Left renal pelvis (tissue), 4 donors: ENCODE measurements at regions not wholly inside any gene's neighbourhood (a gene's known extent, or its start where the extent isn't known, plus 50 kb on each side); places are given as distances from the start of the nearest gene placed in this dataset.

Experiments
- DNase-seq, 4 donors: peaks; one replicate each; pipeline ENCODE4 v3.0.0-alpha.2; 2013; ENCODE audit warnings: low read depth in 4 of 4, low spot score in 3 of 4

DNA sequence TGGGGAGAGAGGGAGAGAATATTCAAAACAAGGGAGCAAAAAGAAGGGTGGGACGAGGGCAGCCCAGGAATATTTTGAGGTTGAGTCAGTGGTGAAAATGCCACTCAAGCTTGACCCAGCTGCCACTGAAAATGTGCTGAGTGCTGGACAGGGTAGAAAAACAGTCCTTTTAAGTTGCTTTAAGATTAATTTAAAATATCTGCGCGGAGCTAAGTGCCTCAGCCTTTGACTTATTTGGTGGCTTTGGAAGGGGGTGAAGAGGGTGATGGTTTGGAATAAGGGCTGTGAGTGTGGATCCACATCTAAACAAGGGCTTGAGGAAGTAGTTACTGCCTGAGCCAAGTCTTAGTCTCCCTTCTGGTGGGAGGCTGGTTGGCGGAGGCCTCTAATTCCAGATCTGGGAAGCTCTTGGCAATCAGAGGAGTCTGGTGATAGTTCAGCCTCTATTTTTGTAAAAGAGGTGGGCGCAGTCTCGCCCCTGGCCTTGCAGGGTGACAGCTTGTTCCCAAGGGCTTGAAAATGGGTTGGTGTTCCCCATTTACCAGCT lies 280.8 kb upstream of the ROPN1 start:
- DNase-seq = no peak

DNA sequence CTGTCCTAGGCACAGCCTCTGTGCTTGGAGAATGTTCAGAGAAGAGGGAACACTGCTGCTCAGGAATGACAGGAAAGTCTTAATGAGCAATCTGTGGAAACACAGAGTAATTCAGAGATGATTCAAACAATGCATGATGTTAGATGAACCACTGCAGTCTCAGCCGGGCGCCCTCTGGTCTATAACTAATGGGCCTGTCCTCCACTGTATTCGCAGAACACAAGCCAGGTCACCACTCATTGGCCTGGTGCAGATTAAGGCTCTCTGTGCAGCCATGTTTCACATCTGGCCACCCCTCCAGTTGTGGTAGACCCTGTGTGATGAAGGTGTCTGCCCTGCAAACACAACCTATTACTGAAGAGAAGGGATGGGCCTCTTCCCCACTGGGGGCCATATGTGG lies 281.7 kb upstream of the ROPN1 start:
- no peak for DNase-seq

DNA sequence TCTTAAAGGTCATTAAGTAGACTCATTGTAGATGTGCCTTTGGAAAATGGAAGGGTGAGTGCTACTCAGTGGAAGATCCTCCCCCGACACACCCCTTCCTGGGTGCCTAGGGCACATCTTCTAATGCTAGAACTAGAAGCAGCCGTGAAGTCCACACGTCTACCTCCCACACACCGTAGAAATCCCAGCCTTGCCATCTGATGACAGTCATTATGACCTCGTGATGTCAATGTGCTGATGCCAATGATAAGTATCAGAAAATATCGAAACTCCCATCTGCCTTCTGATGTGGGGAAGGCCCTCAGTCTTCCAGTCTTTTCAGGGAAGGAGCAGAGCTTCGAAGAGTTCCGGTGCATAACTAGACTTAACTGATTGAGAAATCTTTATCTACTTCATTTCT lies 282.1 kb upstream of the ROPN1 start:
- no peak for DNase-seq

DNA sequence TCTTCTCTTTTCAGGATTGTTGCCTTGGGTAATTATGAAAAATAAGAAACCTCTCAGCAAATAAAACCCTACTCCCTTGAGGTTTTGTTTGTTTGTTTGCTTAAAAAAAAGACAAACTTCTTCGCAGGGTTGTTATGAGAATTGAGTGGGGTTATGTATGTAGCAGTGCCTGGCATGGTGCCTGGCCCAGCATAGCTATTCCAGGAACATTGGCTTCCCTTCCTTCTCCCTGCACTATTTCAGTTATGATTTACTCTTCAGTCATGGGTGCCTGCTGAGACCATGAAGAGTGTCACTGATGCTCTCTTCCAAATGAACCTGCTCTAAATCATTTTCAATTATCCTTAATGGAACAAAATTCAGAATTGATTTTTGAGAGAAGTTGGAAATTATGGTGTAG lies 283.5 kb upstream of the ROPN1 start:
- no peak for DNase-seq

DNA sequence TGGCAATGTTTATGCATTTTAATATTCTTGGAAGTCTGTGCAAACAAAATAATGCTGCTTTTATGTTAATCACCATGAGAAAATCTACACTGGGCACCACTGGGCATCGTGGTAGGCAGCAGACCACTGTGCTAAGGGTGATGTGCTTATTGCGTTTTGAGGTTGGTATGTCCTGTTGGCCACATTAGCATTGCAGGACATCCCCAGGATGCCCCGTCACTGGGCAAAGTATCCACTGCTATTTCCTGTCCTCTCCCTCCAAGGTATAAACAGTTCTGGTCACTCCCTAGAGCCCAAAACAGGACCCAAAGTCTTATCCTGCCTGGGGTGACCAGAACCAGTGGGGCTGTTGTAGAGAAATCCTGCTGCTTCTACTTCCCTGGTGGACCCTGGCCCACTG lies 284.2 kb upstream of the ROPN1 start:
- no peak for DNase-seq

DNA sequence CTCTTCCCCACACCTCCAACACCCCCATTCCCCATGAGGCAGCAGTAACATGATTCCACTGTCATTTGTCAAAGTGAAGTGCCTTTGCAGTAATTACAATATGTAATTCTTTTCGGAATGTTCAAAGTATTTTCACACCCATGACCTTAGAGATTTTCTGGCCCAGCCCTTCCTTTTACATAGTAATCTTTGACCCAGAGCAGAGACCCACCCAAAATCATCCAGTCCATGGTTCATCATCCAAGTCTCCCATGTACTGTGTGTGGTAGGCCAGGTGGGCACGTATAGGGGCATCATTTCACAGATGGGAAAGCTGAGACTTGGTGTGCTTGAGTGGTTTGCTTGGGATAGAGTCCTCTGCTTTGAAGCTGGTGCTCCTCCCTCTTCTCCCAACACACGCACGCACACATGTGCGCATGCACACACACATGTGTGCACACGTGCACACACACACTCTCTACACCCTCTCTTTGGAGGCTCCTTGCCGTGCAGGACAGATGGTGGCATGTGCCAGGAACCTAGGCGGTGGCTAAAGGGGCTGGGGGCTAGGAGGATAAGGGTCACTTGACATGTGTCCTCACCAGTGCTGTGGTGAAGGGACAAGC lies 284.7 kb upstream of the ROPN1 start:
- DNase-seq = no peak

DNA sequence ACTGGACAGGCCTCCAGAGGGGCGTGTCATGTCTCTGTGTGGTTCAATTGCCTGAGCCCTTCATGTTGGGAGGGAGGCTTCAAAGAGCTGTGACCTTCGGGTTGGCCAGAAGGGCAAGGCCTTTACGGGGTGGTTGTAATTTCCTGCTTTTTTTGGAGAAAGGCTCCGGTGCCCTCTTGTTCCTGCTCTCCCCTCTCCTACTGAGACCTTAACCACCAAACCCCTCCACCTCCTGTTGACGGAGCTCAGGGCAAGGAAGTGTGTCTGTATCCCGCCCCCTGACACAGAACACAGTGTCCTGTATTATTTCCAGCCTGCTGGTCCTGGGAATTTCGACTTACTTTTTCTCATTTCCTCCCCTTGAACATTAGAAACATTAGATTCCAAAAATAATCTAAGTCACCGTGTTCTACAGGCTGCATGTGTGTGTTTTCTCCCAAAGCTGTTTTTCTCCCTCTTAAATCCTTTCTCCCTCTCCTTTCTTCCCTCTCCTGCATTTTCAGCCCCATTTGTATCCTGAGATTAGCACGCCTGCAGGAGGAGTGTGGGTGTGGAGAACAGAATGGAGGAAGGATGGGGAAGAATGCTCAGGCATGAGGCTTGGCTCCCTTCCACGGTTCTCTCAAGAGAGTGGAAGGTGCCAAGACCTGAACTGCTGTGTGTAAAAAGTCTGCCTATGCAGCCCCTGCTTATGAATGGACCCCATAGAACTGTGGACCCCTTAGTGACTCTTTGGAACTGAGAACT lies 285.4 kb upstream of the ROPN1 start:
- no peak for DNase-seq

DNA sequence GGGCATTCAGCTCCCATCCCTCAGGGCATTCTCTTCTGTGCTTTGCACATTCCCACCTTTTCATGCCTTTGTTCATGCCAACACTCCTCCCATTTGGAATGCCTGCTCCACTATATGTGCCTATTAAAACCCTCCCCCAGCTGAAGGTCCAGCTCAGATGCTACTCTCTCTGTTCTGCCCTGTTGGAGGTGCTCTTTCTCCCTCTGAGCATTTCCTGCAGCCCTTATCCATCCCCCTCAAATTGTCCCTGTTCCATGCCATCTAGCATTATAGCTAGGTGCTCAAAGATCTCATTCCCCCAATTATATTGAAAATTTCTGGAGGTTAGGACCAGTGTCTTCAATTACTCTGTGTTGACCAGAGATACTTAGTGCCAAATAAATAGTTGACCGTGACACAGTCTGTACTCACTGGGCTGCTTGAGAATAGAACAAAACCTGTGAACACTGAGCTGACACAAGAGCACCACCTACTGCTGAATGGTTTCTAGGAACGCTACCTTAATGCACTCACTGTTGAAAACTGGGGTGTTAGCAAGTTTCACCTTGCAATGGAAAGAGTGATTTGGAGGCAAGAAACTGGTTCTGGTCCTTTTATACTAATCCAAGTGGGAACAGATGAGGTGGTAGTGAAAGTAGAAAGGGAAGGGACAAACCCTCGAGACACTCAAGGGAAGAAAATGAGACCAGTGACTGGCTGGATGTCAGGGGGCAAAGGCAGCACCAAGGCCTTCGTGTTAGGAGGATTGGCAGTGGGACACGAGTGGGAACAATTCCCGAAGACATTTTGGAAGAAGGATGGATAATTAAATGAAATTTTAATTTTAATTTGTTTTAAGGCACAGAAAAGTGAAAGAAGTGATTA lies 289.8 kb upstream of the ROPN1 start:
- DNase-seq = no peak

DNA sequence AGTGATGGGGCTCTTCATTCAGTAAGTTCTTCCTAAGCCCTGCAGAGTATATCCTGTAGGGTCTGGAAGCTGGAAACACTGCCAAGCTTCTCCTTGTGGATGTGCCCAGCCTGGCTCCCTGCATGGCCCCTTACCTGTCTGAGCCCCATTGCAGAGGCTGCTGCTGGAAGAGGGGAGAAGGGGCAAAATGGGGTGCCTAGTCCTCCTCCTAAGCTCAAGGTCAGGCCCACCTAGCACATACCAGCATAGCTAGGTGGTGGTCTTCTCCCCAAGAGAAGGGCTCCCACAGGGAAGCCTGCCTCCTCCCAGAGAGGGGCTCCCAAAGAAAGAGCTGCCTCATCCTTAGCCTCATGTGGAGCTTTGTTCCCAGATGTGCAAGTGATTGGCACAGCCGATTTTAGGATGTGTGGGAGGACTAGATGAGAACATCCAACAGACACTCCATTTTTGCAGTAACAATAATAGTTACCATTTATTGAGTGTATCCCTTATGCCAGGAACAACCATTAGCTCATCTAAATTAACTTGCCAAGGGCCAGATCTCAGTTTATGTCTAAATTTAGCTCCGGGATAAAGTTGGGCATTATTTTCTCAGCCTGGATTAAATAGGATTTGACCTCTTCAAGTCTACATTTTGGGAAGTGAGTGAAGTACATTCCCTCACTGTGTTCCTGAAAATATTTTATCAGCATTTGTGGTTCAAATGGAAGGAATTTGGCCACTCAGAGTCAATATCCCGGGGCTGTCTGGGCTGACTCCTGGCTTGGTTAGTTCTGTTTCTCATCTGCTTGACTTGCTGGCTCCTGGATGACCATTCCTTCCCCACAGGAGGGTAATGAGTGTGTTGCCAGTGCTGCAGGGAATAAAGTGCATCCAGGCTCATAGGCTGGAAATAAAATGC lies 291.1 kb upstream of the ROPN1 start:
- DNase-seq = no peak

DNA sequence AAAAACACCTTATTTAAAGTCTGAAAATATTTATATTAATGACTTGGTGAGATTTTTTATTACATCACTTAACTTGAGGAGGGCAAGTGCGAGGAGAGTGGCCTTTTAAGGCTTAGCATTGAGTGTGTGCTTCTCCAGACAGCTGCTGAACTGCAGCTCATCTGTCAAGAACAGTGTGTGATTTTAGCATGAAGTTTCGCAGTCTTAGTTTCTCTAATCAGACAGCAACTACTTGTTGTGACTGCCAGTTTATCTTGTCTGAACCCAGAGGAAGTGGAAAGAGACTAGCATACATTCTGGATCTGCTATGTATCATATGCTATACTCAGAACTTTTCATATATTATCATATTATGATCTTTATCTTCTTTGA lies 291.7 kb upstream of the ROPN1 start:
- no peak for DNase-seq

DNA sequence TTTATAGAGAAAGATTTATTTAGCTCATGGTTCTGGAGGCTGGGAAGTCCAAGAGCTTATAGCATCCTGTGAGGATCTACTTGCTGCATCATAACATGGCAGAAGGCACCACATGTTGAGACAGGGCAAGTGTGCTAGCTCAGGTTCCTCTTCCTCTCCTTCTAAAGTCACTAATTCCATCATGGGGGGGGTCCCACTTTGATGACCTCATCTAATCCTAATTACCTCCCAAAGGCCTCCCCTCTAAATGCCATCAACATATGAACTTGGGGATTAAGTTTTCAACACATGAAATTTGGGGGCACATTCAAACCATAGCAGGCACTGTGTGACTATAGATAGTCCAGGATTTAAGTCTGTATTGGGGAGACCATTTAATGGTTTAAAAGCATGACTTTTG lies 297.1 kb upstream of the ROPN1 start:
- DNase-seq = no peak

DNA sequence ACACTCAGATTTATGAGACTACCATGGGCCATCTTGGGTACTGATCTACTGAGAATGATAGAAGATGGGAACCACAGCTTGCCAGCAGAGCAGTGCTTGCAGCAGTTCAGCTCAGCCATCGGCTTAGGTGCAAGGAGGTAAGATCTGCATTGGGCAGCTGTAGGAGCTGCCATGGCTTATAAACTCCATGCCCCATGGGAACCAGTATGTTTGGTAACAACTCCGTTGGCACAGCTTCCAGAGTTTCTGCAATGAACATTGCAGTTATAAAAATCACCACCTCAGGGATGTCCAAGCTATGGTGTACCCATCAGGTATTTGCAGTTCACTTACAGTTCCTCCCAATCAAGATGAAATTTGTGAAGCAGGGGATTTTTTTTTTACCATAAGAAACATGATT lies 299.1 kb upstream of the ROPN1 start:
- no peak for DNase-seq

DNA sequence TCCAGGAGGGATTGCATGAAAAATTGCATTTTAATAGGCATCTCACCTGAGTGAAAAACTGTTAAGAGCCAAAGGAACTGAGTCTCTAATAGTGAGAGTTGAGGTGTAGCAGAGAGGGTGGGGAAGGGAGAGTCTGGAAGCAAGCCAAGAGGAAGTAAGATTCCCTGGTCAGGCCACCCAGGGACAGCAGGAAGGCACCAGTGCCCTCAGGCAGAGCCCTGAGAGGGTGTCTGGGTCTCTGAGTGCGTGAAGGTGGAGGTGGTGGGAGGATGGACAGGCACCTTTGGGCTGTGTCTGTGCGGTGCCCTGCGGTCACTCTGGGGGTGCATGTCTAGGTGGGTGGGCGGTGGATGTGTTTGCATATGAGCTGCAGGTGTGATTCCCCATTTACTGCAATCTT lies 300.4 kb upstream of the ROPN1 start:
- no peak for DNase-seq

DNA sequence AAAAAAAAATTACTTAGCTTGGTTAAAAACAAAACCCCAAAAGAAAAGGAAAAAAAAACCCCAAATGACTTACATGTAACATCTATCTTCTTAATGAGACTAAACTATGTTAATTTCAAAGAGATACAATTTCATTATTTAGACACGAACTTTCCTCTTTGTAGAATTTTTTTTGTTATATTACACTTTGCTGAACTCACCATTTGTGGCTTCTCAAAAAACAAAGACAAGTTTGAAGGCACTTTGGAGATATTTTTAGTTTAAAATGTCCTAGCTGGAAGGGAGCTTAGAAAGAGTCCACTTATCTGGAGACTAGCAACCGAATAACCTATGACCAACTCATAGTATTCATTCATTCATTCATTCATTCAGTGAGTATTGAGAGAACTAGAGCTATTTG lies 301.7 kb upstream of the ROPN1 start:
- DNase-seq = peak in 1 of 4 donors; percentile 31

DNA sequence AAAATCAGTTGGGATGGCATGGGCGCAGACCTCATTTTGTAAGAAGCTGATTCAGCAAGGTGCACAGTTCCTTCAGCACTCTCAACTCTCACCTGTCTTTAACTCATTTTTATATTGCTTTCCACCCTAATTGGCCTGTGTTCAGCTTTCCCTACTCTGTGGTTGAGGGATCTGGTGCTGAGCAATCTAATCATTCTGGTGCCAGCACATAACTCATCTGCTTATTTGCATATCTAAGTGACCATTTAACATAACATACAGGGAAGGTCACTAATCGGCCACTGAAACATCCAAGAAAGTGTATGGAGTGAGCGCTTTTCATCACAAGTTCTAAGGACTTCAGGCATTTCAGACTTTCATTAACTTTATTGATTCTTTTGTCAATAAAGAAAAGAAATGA lies 303.4 kb upstream of the ROPN1 start:
- no peak for DNase-seq

DNA sequence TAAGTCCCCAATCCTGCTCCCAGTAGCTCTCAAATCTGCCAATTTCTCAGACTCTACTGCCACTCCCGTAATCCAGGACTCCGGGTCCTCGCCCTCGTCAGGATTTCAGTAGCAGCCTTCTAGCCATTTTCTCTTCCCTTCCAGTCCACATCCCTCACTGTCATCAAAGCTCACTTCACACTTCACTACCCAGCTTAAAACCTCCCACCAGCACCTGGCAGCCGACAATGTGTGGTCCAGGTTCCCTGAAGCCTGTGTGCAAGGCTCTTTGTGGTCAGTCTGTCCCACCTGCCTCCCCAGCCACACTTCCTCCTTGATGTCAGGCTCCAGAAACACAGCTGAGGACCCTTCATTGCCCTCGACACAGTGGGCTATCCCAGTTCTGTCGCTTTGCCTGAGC lies 304.5 kb upstream of the ROPN1 start:
- no peak for DNase-seq

DNA sequence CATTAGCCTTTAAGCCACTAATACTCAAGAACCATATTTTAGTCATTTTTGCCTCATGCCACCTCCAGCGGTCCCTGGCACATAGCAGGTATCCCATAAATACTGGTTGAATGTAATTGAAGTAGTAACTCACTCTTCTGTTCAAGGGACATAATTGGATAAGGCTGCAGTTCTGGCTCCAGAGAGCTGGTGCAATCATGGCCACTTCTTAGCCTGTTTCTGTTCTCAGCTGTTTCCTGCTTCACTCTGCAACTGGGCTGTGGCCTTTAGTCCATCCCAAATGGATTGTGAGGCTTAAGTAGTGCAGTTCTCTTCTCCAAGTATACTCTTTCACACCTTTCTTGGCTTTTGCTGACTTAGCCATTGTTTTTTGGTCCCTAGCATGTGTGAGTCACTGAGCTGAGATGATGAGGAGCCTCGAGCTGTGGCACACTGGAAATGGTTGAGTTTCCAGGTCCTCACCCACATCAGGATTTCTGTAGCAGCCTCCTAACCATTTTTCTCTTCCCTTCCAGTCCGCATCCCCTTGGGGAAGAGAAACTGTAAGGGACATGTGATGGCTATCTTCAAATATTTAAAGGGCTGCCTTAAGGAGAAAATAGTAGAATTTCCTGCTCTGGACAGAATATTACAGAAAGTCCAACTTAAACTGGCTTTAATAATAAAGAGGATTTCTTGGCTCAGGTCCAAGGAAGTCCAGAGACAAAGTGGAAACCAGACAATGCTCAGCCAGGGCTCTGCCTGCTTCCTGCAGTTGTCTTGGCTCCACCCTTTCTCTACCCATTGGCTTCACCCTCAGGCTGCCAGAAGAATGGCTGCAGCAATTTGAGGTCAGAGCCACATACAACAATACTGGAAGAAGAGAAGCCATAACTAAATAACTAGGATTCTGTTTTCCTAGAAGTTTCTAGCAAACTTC lies 305.4 kb upstream of the ROPN1 start:
- DNase-seq = no peak

DNA sequence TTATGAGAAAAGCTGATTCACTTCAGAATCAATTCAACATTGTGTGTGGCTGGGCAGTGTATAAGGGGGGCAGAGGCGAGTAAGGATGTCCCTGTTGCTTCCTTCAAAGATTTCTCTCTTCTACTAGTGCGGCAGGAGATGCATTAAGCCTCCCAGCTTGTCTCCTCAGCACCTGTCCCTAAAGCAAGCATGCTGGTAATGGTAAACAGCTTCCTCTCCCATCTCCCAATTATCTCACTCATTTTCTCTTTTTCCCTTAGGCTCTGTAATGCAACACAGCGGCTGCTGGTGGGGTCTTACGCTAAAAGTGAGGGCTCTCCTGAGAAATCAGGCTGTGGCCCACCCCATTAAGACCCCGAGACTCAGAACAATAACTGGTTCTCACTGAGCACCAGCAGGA lies 306.4 kb upstream of the ROPN1 start:
- no peak for DNase-seq

DNA sequence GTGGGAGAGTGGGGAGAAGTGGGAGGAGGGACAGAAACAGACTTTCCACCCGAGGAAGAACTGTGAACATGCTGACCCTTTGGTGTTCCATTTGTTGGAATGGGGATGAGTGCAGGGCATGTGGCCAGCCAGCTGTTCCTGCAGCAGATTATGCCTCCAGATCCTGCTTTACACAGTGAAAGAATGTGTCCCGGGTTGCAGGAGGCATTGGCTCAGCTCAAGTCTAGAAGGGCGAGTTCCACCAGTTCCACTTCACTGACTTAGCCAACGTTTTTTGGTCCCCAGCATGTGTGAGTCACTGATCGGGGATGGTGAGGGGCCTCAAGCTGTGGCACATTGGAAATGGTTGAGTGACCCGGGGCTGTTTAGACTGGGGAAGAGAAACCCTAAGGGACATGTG lies 307.0 kb upstream of the ROPN1 start:
- peak in 2 of 4 donors; percentile 33 to 40 for DNase-seq

DNA sequence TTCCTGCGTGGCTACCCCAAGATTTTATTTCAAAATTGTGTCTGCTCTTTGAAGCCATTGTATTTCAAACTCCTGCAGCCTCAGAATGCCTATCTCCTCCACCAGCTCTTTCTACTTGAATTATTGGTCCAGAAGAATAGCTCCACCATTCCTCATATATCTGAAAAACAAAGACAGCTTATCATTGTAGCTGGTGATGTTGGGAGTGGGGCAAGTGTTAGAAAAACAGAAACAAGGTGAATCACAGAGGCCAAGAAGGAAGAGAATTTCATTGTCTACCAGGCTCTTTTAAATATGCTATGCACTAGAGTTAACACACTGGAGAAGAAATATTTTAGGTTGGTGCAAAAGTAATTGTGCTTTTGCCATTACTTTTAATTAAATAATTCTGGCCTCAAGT lies 307.9 kb upstream of the ROPN1 start:
- no peak for DNase-seq
